ENCODE measurements at regions not wholly inside any gene's neighbourhood (a gene's known extent, or its start where the extent isn't known, plus 50 kb on each side); places are given as distances from the start of the nearest gene placed in this dataset.

DNA sequence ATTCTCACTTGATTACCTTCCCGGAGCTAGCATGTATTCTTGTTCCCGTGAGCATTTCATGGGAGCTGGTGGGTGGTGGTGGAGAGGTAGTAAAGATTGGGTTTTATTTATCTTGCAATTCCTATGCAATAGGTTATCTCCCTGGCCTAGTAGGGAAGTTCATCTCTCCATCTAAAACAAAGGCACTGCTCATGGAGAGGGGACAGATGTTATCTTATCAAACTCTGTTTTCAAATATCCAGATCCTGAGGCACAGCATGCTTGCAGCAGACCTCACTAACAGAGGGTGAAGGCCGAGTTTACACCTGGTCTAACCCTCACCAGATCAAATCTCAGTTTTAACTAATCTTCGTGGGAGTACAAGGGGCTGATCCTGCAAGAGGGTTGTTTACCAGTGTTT is 98.9 kb downstream of the CYRIA start:
- H3K4me3 ChIP-seq (ENCODE audit: low read length), result no peak overlapping the region
- H3F3A ChIP-seq (ENCODE audit: insufficient read depth, low read length, poor library complexity, severe bottlenecking), result no peaks in the 10 kb centered on the region
- H4K20me1 ChIP-seq (ENCODE audit: insufficient read depth), result no peaks in the 10 kb centered on the region
- H2AFZ ChIP-seq (ENCODE audit: low read depth, low read length), result no peak overlapping the region
- H3K79me2 ChIP-seq (replicated peaks; ENCODE audit: insufficient read depth, low read length), result no peaks in the 10 kb centered on the region
- H3K9me3 ChIP-seq (ENCODE audit: low read length), result no peaks in the 10 kb centered on the region
- no peak overlapping the region for H3K27ac ChIP-seq (ENCODE audit: low read length)
- H3K9me2 ChIP-seq (ENCODE audit: insufficient read depth, low read length), result no peaks in the 10 kb centered on the region
- no peak overlapping the region for H3K9ac ChIP-seq (ENCODE audit: low read length)
- no peak for TF ChIP-seq MXI1 (conservative IDR thresholded peaks at IDR 0.05; ENCODE audit: poor library complexity, severe bottlenecking)
- TF ChIP-seq EP300 (conservative IDR thresholded peaks at IDR 0.05; ENCODE audit: poor library complexity, severe bottlenecking), result no peak
- TF ChIP-seq EZH2 (IDR thresholded peaks at IDR 0.05; ENCODE audit: borderline replicate concordance, insufficient read depth, low read length, poor library complexity, severe bottlenecking), result no peak
- TF ChIP-seq, protein P1, sequence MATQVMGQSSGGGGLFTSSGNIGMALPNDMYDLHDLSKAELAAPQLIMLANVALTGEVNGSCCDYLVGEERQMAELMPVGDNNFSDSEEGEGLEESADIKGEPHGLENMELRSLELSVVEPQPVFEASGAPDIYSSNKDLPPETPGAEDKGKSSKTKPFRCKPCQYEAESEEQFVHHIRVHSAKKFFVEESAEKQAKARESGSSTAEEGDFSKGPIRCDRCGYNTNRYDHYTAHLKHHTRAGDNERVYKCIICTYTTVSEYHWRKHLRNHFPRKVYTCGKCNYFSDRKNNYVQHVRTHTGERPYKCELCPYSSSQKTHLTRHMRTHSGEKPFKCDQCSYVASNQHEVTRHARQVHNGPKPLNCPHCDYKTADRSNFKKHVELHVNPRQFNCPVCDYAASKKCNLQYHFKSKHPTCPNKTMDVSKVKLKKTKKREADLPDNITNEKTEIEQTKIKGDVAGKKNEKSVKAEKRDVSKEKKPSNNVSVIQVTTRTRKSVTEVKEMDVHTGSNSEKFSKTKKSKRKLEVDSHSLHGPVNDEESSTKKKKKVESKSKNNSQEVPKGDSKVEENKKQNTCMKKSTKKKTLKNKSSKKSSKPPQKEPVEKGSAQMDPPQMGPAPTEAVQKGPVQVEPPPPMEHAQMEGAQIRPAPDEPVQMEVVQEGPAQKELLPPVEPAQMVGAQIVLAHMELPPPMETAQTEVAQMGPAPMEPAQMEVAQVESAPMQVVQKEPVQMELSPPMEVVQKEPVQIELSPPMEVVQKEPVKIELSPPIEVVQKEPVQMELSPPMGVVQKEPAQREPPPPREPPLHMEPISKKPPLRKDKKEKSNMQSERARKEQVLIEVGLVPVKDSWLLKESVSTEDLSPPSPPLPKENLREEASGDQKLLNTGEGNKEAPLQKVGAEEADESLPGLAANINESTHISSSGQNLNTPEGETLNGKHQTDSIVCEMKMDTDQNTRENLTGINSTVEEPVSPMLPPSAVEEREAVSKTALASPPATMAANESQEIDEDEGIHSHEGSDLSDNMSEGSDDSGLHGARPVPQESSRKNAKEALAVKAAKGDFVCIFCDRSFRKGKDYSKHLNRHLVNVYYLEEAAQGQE (IDR thresholded peaks at IDR 0.05; ENCODE audit: borderline replicate concordance), result no peak
- TF ChIP-seq POLR2AphosphoS5 (IDR thresholded peaks at IDR 0.05), result no peak
- TF ChIP-seq SMC3 (conservative IDR thresholded peaks at IDR 0.05; ENCODE audit: poor library complexity), result no peak
- no peak for TF ChIP-seq RAD21 (conservative IDR thresholded peaks at IDR 0.05)
- TF ChIP-seq, protein P2, sequence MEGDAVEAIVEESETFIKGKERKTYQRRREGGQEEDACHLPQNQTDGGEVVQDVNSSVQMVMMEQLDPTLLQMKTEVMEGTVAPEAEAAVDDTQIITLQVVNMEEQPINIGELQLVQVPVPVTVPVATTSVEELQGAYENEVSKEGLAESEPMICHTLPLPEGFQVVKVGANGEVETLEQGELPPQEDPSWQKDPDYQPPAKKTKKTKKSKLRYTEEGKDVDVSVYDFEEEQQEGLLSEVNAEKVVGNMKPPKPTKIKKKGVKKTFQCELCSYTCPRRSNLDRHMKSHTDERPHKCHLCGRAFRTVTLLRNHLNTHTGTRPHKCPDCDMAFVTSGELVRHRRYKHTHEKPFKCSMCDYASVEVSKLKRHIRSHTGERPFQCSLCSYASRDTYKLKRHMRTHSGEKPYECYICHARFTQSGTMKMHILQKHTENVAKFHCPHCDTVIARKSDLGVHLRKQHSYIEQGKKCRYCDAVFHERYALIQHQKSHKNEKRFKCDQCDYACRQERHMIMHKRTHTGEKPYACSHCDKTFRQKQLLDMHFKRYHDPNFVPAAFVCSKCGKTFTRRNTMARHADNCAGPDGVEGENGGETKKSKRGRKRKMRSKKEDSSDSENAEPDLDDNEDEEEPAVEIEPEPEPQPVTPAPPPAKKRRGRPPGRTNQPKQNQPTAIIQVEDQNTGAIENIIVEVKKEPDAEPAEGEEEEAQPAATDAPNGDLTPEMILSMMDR (IDR thresholded peaks at IDR 0.05; ENCODE audit: poor library complexity, severe bottlenecking), result no peak
- TF ChIP-seq TAF1 (IDR thresholded peaks at IDR 0.05; ENCODE audit: low read depth), result no peak
- no peak overlapping the region for H3K4me2 ChIP-seq (ENCODE audit: low read length)
- no peaks in the 10 kb centered on the region for H3K36me3 ChIP-seq (ENCODE audit: insufficient read depth, low read length)
- H3K27me3 ChIP-seq (ENCODE audit: insufficient read depth, low read depth, low read length), result no peaks in the 10 kb centered on the region

DNA sequence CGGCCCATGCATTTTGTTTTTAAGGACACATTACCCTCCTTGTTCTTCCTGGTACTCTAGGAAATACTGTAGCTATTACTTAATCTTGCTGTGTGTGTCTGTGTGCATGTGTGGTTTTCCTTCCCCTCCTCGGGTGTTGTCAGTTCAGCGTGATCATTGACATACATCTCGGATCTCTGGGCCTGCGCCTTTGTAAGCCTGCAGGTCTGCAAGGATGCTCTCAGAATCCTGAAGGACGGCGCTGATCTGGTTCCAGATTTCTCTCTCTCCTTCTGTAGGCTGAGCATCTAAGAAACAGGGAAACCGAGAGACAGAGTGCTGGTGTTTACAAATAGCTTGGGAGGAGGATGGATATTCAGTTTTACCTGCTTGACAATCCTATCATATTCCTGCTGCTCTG is 100.2 kb downstream of the CYRIA start:
- H3K27ac ChIP-seq (ENCODE audit: low read length), result no peak overlapping the region
- H3K4me2 ChIP-seq (ENCODE audit: low read length), result no peak overlapping the region
- H3K4me3 ChIP-seq (ENCODE audit: low read length), result no peak overlapping the region
- H3K36me3 ChIP-seq (ENCODE audit: insufficient read depth, low read length), result peaks cover 6% of the 10 kb centered on the region
- H3K9me2 ChIP-seq (ENCODE audit: insufficient read depth, low read length), result no peaks in the 10 kb centered on the region
- no peaks in the 10 kb centered on the region for H3F3A ChIP-seq (ENCODE audit: insufficient read depth, low read length, poor library complexity, severe bottlenecking)
- no peaks in the 10 kb centered on the region for H3K79me2 ChIP-seq (replicated peaks; ENCODE audit: insufficient read depth, low read length)
- no peak overlapping the region for H2AFZ ChIP-seq (ENCODE audit: low read depth, low read length)
- no peaks in the 10 kb centered on the region for H3K9me3 ChIP-seq (ENCODE audit: low read length)
- H3K9ac ChIP-seq (ENCODE audit: low read length), result no peak overlapping the region
- H4K20me1 ChIP-seq (ENCODE audit: insufficient read depth), result no peaks in the 10 kb centered on the region
- H3K27me3 ChIP-seq (ENCODE audit: insufficient read depth, low read depth, low read length), result no peaks in the 10 kb centered on the region
- no peak for TF ChIP-seq SMC3 (conservative IDR thresholded peaks at IDR 0.05; ENCODE audit: poor library complexity)
- no peak for TF ChIP-seq TAF1 (IDR thresholded peaks at IDR 0.05; ENCODE audit: low read depth)
- TF ChIP-seq POLR2AphosphoS5 (IDR thresholded peaks at IDR 0.05), result no peak
- TF ChIP-seq, protein P2 (IDR thresholded peaks at IDR 0.05; ENCODE audit: poor library complexity, severe bottlenecking), result no peak
- no peak for TF ChIP-seq EZH2 (IDR thresholded peaks at IDR 0.05; ENCODE audit: borderline replicate concordance, insufficient read depth, low read length, poor library complexity, severe bottlenecking)
- no peak for TF ChIP-seq EP300 (conservative IDR thresholded peaks at IDR 0.05; ENCODE audit: poor library complexity, severe bottlenecking)
- TF ChIP-seq, protein P1 (IDR thresholded peaks at IDR 0.05; ENCODE audit: borderline replicate concordance), result no peak
- no peak for TF ChIP-seq RAD21 (conservative IDR thresholded peaks at IDR 0.05)
- no peak for TF ChIP-seq MXI1 (conservative IDR thresholded peaks at IDR 0.05; ENCODE audit: poor library complexity, severe bottlenecking)
